Cerebellar cortex (tissue), 1 donor: ENCODE measurements at regions not wholly inside any gene's neighbourhood (a gene's known extent, or its start where the extent isn't known, plus 50 kb on each side); places are given as distances from the start of the nearest gene placed in this dataset.
"Not testable (repeated sequence)": the region's sequence is repeated elsewhere in the genome, so short reads cannot be mapped to it uniquely, and the experiment has no call there.

ENCODE experiments used
- DNase-seq: peaks from one replicate; pipeline ENCODE4 v3.0.0-alpha.2; 2015; ENCODE audit warnings: low spot score

DNA sequence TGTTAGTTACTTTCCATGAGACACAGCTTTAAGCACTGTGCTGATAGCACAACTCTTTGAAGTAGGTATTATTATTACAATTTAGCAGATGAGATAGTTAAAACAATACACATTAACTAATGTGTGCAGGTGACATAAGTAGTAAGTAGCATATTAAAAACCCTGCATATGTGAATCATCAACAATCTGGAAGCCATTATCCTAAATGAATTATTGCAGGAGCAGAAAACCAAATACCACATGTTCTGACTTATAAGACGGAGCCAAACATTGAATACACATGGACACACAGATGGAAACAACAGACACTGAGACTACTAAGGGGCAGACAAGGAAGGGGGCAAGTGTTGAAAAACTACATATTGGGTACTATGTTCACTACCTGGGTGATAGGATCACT, 300.3 kb upstream of the GULP1 start:
- no peak for DNase-seq

DNA sequence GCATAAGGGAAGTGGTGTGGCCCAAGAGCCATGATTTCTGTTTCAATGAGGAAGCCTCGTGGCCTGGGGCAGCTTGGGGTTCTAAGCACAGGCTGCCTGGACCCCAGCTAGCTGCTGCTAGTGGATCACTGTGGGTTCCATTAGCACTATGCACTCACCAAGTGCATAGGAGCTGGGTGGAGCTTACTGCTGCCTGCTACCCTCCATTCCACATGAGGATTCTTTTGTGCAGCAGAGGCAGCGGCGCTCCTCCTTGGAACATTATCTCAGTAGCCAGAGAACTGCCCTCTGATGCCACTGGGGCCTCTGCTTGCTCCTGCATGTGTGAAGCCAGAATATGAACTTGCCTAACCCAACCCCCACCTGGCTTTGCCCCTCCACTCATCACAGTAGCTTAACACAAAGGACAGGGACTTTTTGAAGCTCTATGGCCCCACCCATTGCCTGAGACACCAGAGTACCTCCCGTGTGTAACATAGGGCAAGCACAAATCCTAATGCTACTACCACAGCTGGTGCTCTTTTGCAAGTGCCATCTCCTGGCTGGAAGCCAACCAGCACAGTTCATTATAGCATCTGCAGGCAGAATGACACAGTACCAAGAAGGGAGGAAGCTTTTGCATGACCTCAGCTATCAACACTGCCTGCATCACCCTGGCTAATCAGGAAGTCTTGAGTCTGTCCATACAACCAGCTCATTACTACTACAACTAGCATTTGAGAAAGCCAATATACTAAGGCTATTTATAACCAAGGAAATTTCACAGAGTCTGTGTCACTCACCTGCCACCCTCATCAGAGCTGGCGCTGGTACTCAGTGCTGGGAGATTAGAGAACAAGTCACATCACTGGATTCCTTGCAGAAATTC, 297.0 kb upstream of the GULP1 start:
- no peak for DNase-seq

DNA sequence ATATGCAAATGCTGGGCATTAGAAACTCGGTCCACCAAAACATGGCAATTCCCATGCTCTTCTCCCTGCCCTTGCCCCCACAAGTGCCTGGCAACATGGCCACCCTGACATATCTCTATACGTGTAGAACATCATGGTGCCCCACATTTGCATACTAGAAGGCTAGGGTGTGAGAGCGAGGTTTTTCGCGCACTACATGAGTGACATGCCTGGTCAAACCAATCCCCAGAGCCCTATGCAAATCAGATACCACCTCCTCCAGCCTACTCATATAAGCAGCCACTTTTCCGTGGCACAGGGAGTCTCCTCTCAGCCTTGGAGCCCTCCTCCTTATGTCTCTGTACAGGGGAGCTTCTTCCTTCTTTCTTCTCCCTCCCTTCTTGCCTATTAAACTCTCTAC, 296.1 kb upstream of the GULP1 start:
- no peak for DNase-seq

DNA sequence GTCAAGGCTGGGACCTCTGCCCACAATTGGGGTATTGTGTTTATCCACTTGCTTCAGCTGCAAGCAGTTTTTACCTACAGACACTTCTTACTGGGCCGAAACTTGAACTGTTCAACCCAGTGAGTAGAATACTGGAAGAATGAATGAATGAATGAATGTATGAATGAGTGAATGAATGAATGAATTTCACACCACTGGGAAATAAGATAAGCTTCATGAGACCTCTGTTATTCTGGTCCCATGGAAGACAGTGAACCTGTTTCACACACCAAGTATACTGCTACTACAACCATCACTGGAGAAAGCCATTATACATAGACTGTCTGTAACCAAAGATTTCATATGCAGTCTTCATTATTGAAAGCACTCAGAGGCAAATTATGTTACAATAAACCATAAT, 295.0 kb upstream of the GULP1 start:
- DNase-seq, result no peak

DNA sequence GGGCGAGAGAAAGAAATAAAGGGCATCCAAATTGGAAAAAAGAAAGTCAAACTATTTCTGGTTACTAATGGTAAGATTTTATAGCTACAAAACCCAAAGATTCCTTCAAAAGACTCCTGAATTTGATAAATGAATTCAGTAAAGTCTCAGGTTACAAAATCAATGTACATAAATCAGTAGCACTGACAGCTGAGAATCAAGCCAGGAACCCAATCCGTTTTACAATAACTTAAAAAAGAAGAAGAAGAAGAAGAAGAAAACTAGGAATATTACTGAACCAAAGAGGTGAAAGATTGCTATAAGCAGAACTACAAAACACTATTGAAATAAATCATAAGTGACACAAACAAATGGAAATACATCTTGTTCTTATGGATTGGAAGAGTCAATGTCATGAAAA, 291.5 kb upstream of the GULP1 start:
- no peak for DNase-seq

DNA sequence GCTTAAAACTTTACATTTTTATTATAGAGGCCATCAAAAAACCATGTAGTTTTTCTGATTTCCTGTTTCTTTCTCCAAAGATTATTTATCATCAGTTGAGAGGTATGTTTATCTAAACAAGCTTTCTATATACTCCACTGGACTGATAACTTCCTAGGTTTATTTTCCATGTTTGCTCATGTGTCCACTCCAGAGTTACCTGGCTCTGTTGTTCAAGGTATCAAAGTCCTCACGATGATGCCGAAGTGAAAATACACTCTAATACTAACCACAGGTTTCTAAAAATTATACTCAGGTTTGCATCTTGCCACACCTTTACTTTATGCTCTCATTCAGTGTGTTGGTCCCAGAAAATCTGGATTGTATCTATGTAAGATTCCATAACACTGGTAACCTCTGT, 287.9 kb upstream of the GULP1 start:
- no peak for DNase-seq

DNA sequence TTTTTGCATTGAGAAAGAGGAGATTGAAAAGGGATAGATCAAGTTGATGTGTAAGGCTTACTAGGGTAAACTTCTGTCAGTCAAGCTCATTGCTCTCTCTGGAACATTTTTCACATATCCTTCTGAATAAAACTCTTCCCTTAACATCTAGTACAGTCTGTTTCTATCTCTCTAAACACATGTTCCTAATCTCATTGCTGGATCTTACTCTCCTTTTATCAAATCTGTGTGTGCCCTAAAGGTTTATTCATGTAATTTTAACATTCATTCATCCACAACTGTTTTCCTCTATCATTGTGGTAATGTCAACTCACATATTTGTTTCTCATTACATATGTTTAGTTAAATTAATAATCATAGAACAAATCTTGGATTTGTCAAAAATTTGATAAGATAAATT, 277.9 kb upstream of the GULP1 start:
- DNase-seq, result no peak

DNA sequence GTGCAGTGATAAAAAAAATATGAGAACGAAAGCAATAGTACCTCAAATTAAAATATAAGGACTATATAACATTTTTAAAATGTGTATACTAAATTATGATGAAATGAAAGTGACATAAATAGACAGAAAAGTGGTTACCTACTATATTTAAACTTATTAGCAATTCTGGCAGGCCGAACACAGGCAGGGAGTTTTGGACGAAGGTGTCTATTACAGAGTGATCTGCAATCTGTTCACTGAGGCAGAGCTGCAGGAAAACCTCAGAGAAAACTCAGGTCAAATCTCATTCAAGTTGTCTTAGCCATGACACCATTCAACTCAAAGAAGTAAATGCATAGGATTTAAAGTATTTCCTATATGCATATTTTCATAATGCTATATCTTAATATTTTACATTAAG, 274.8 kb upstream of the GULP1 start:
- no peak for DNase-seq

DNA sequence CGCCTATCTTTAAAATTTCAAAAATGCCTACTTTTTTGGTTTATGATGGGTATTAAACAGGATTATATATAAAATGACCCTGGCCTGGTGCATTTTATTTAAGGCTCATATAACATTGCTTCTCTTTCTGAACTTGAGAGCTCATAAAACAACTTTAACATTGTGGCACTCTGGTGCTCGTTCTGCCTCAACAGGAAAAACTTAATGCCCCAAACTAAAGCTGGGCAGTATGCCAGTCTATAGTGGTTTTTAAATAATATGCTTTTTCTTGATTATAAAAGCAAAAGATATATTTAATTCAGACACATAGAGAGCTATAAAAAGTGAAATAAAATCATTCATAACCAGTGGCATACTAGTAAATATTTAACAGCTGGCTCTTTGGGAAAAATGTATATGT, 269.3 kb upstream of the GULP1 start:
- no peak for DNase-seq

DNA sequence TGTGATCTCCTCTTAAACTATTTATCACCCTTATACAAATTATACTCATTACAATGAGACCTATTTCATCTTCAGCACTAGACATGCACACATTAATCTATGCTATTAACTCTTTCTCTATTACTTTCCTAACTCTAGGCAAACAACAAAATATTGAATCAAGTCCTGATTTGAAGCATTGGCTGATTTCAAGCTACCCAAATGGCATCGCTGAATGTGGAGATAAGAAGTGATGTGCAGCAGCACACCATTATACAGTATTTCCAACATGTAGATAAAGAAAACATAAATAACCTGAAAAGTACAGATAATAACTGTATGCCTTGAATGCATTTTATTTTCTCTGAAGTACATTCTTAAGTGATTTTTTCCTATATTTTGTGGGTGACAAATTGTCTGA, 268.6 kb upstream of the GULP1 start:
- DNase-seq, result no peak

DNA sequence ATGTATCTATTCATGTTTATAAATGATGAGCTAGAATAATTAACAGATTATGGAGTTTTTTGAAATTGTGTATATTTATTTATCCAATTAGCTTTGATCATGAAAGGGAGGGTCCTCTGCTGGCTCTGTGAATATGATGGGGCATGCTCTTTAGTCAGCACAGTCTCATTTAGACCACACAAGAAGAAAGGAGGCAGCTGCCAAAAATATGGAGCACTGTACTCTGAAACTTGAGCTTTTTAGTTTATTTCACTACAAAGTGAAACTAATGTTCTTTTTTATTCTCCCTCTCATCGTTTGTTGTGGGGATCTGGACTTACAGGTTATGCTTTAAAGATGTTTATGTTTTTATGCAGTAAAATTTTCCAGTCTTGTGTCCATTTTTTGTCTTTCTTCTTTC, 266.9 kb upstream of the GULP1 start:
- no peak for DNase-seq

DNA sequence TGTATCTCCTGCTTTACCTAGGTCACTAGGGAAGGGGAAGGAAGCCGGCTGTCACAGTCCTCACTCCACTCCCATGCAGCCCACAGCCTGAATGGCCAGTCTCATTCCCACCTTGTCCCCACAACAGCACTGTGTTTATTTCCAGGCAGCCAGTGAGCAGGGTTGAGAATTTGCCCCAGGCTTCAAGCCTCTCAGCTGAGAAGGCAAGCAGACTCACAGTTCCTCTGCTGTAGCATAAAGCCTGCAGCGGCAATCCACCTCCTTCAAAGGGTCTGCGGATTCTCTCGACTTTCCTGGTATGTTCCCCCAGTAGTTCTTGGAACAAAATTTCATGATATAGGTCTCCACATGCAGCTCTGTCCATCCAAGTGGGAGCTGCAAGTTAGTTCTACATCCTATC, 262.9 kb upstream of the GULP1 start:
- no peak for DNase-seq

DNA sequence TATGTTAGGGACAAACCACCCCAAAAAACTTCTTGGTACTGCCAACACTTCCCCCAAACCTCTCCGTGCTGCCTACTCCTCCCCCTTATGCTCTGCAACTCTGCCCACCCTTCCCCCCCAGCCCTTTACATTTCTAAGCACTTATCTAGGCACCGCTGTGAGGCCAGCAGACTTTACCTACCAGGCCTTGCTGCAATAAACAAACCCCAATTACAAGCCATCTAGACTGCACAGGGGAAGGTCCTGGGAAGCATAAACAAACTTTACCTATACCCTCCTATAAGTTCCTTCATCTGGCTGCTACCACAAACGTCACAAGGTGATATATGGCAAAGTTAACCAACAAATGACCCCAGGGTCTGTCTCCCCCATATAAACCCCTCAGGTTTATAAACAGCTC, 259.4 kb upstream of the GULP1 start:
- no peak for DNase-seq

DNA sequence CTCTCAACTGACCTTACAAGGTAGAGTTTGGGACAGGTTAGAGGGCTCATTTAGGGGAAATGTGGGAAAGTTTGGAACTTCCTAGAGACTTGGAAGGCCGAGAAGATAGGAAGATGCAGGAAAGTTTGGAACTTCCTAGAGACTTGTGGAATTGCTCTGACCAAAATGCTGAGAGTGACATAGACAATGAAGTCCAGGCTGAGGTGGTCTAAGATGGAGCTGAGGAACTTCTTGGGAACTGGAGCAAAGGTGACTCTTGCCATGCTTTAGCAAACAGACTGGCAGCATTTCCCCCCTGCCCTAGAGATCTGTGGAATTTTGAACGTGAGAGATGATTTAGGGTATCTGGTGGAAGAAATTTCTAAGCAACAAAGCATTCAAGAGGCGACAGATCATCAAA, 258.9 kb upstream of the GULP1 start:
- DNase-seq, result no peak

DNA sequence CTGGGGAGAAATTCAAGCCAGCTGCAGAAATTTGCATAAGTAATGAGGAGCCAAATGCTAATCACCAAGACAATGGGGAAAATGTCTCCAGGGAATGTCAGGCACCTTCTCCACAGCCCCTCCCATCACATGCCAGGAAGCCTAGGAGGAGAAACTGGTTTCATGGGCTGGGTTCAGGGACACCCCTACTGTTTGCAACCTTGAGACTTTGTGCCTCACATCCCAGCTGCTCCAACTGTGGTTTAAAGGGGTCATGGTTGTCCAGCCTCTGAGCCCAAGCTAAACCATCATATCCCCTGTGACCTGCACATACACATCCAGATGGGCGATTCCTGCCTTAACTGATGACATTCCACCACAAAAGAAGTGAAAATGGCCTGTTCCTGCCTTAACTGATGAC, 258.4 kb upstream of the GULP1 start:
- DNase-seq, result not testable (repeated sequence)

DNA sequence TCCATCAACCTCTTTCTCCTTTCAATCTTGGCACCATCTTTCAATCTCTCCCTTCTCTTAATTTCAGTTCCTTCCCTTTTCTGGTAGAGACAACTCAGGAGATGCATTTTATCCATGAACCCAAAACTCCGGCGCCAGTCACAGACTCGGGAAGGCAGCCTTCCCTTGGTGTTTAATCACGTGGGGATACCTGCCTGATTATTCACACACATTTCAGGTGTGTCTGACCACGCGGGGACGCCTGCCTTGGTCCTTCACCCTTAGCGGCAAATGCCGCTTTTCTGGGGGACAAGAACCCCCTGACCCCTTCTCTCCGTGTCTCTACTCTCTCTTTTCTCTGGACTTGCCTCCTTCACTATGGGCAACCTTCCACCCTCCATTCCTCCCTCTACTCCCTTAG, 257.6 kb upstream of the GULP1 start:
- not testable (repeated sequence) for DNase-seq

DNA sequence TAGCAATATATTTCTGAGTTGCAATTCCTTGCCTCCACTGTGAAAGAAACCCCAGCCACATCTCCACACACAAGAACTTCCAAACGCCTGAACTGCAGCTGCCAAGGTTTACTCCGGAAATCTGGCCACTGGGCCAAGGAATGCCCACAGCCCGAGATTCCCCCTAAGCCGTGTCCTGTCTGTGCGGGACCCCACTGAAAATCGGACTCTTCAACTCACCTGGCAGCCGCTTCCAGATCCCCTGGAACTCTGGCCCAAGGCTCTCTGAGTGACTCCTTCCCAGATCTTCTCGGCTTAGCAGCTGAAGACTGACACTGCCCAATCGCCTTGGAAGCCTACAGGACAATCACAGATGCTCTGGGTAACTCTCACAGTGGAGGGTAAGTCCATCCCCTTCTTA, 256.3 kb upstream of the GULP1 start:
- not testable (repeated sequence) for DNase-seq

DNA sequence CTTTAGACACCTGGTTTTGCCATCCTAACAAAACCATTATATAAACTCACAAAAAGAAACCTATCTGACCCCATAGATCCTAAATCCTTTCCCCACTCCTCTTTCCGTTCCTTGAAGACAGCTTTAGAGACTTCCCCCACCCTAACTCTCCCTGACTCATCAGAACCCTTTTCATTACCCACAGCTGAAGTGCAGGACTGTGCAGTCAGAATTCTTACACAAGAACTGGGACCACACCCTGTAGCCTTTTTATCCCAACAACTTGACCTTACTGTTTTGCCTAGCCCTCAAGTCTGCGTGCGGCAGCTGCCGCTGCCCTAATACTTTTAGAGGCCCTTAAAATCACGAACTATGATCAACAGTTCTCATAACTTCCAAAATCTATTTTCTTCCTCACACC, 254.9 kb upstream of the GULP1 start:
- not testable (repeated sequence) for DNase-seq

DNA sequence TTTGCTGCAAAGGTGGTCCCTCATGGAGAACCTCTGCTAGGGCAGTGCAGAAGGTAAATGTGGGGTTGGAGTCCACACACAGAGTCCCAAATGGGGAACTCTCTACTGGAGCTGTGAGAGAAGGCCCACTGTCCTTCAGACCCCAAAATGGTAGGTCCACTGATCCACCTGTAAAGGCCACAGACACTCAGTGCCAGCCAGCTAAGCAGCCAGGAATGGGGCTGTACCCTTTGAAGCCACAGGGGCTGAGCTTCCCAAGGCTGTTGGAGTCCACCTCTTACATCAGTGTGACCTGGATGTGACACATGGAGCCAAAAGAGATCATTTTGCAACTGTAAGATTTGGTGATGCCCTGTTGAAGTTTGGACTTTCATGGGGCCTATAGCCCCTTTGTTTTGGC, 252.4 kb upstream of the GULP1 start:
- DNase-seq, result no peak

DNA sequence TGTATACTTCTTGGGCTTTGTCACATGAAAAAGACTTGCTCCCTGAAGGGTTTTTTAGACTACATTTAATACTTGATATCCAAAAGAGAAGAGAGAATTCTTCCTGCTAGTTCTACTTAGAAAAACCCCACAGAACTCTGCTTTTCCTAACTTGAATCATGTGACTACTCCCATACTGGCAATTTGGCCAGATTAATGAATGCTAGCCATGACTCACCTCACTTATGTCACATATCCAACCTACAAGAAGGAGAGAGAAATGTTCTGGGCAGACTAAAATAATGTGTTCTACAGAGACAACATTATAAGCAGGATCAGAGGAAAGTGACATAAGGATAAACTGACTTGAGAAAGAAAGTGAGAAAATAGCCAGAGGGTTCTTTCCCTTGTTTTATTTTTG, 249.3 kb upstream of the GULP1 start:
- no peak for DNase-seq

DNA sequence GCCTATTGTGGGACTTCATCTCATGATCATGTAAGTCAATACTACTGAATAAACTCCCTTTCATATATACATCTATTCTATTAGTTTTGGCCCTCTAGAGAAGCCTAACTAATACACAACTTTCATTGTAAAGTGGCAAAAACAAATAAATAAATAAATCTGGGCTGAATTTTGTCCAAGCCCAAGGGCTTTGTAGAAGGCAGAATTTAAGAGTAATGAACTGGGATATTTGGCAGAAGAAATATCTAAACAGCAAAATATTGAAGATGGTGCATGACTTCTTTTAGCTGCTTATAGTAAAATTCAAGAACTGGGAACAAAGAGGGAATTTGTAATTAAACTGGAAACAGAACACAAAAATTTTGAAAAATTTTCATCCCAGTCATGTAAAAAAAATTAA, 246.7 kb upstream of the GULP1 start:
- no peak for DNase-seq

DNA sequence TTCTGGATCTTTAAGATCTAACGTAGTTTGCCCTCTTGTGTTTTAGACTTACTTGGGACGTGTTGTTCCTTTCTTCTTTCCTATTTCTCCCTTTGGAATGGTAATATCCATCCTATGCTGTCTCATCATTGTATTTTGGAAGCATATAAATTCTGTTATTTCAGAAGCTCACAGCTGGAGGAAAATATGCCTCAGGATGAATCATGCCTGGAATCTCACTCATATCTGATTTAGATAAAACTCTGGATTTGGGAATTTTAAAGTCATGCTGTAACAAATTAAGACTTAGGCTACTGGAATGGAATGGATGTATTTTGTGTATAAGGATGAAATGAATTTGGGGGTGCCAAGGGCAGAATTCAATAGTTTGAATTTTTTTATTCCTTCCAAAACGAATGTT, 245.2 kb upstream of the GULP1 start:
- DNase-seq, result no peak

DNA sequence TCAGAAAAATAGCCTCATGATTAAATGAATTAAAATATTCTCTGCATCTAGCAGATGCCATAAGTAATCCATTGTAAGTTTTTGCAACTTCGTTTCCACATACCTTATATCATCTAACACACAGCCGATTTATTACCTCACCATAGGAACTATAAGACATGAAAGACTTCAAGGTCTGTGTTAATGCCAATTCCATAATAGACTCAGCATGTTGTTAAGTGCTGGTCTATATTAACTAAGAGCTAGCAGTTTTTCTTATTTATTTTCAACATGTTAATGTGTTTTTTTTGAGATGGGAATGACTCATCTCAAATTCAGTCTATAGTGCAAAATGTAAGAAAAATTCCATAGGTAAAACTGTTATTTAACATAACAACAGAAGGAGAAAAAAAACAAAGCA, 243.9 kb upstream of the GULP1 start:
- no peak for DNase-seq

DNA sequence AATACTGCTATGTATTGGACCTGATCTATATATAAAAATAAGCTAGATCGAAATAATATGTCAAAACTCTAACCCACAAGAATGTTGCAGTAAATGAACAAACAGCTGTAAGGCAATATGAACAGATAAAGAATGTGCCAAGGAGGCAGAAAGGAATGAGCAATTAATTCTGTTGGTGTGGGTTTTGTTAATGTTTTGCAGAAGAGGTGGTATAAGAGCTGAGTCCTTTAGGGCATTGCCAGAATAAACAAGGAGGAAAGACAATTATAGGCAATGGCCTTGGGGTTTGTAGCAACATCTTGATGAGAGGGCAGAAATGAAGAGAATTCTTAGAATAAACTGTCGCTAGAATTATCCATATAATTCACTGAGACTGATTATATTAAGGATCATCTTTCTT, 240.9 kb upstream of the GULP1 start:
- no peak for DNase-seq
